Mucosa of gallbladder (tissue), 1 donor: ENCODE measurements at regions not wholly inside any gene's neighbourhood (a gene's known extent, or its start where the extent isn't known, plus 50 kb on each side); places are given as distances from the start of the nearest gene placed in this dataset.

Experiments used
- DNase-seq: peaks from one replicate; pipeline ENCODE4 v3.0.0-alpha.2; 2020; ENCODE audit warnings: low spot score
- donor health status: DM: no; HTN: no; CAD: no.

GRCh38 chr14:82438436-82438835 is 904.8 kb upstream of the SEL1L start:
- DNase-seq = no peak

- no peak for DNase-seq
Observed at GRCh38 chr14:82441270-82441669, 907.6 kb upstream of the SEL1L start.

GRCh38 chr14:82445810-82446570 is 912.3 kb upstream of the SEL1L start:
- no peak for DNase-seq

GRCh38 chr14:82447586-82447985 is 913.9 kb upstream of the SEL1L start:
- DNase-seq = no peak

- DNase-seq = no peak
Observed at GRCh38 chr14:82449926-82450468, 916.3 kb upstream of the SEL1L start.

- DNase-seq = no peak
Observed at GRCh38 chr14:82451675-82452074, 918.0 kb upstream of the SEL1L start.

- no peak for DNase-seq
Observed at GRCh38 chr14:82482345-82482744, 948.7 kb upstream of the SEL1L start.

GRCh38 chr14:82488473-82488872 is 954.8 kb upstream of the SEL1L start:
- DNase-seq = no peak

GRCh38 chr14:82490397-82490796 is 956.7 kb upstream of the SEL1L start:
- no peak for DNase-seq

- DNase-seq = no peak
Observed at GRCh38 chr14:82492157-82492556, 958.5 kb upstream of the SEL1L start.

- no peak for DNase-seq
Observed at GRCh38 chr14:82500222-82500621, 966.6 kb upstream of the SEL1L start.

- DNase-seq = no peak
Observed at GRCh38 chr14:82501554-82501953, 967.9 kb upstream of the SEL1L start.

- no peak for DNase-seq
Observed at GRCh38 chr14:82502043-82502442, 968.4 kb upstream of the SEL1L start.

GRCh38 chr14:82504894-82505293 is 971.2 kb upstream of the SEL1L start:
- DNase-seq = no peak

- DNase-seq = no peak
Observed at GRCh38 chr14:82510007-82510406, 976.4 kb upstream of the SEL1L start.

- DNase-seq = no peak
Observed at GRCh38 chr14:82511399-82511798, 977.7 kb upstream of the SEL1L start.

- DNase-seq = no peak
Observed at GRCh38 chr14:82520765-82521164, 987.1 kb upstream of the SEL1L start.

- no peak for DNase-seq
Observed at GRCh38 chr14:82521191-82521590, 987.5 kb upstream of the SEL1L start.

- DNase-seq = no peak
Observed at GRCh38 chr14:82528016-82528415, 994.4 kb upstream of the SEL1L start.

- DNase-seq = no peak
Observed at GRCh38 chr14:82533351-82533750, 999.7 kb upstream of the SEL1L start.

- no peak for DNase-seq
Observed at GRCh38 chr14:82536566-82536965, 1002.9 kb upstream of the SEL1L start.

GRCh38 chr14:82537831-82538230 is 1004.2 kb upstream of the SEL1L start:
- no peak for DNase-seq

GRCh38 chr14:82546401-82546800 is 1012.7 kb upstream of the SEL1L start:
- no peak for DNase-seq
